ENCODE measurements at regions not wholly inside any gene's neighbourhood (a gene's known extent, or its start where the extent isn't known, plus 50 kb on each side); places are given as distances from the start of the nearest gene placed in this dataset.

GRCh38 chr1:244219802-244220201 lies 168.7 kb downstream of the ZBTB18 start:
- no peak for TF ChIP-seq MAX (IDR thresholded peaks at IDR 0.05)
- no peak for TF ChIP-seq CTCF (IDR thresholded peaks at IDR 0.05; ENCODE audit: low read depth, low read length, missing input control)
- no peak for TF ChIP-seq REST (IDR thresholded peaks at IDR 0.05)
- TF ChIP-seq ATF3 (IDR thresholded peaks at IDR 0.05): no peak

Data from liver (tissue), 3 donors.